ENCODE measurements at regions not wholly inside any gene's neighbourhood (a gene's known extent, or its start where the extent isn't known, plus 50 kb on each side); places are given as distances from the start of the nearest gene placed in this dataset.

DNA sequence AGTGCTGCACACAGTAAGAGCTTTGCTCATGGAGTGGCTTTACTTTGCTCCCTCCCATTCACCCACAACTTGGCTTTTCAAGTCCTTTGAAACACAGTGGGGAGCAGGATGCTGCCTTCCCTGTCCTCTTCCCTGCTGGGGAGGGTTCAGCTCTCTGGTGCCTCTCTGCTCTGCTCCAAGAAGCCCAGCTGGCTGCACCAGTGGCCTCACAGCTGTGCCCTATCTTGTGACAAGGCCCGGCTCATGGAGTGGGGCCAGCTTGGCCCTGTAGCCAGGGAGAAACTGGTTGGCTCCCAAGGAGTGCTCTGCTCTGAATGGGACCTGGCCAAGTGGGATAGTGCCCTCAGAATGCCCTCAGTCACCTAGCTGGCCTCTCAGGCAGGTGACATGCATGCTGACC lies 212.3 kb upstream of the ZMIZ1 start:
- 80% methylated on average over 1 of the region's 1 CpG for WGBS

GRCh38 chr10:78857193-78857592 lies 211.6 kb upstream of the ZMIZ1 start:
- Histone ChIP-seq H3K36me3 (no peaks in the 10 kb centered on the region), H3K4me1 (peaks cover 10% of the 10 kb centered on the region), H3K27me3 (no peaks in the 10 kb centered on the region), H3K27ac (no peak overlapping the region), H3K9me3 (no peaks in the 10 kb centered on the region), H3K4me3 (no peak overlapping the region)
- 86% methylated on average over 3 of the region's 3 CpGs for WGBS
- no peak for TF ChIP-seq POLR2AphosphoS5 (IDR thresholded peaks at IDR 0.05)
- TF ChIP-seq, protein P1, sequence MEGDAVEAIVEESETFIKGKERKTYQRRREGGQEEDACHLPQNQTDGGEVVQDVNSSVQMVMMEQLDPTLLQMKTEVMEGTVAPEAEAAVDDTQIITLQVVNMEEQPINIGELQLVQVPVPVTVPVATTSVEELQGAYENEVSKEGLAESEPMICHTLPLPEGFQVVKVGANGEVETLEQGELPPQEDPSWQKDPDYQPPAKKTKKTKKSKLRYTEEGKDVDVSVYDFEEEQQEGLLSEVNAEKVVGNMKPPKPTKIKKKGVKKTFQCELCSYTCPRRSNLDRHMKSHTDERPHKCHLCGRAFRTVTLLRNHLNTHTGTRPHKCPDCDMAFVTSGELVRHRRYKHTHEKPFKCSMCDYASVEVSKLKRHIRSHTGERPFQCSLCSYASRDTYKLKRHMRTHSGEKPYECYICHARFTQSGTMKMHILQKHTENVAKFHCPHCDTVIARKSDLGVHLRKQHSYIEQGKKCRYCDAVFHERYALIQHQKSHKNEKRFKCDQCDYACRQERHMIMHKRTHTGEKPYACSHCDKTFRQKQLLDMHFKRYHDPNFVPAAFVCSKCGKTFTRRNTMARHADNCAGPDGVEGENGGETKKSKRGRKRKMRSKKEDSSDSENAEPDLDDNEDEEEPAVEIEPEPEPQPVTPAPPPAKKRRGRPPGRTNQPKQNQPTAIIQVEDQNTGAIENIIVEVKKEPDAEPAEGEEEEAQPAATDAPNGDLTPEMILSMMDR (IDR thresholded peaks at IDR 0.05): no peak
- TF ChIP-seq EP300 (IDR thresholded peaks at IDR 0.05): no peak
- TF ChIP-seq POLR2A (IDR thresholded peaks at IDR 0.05): no peak
- no peak for DNase-seq (ENCODE audit: low spot score in 2 of 2)

More for the DNA sequence above, 212.3 kb upstream of the ZMIZ1 start:
- Histone ChIP-seq H3K4me3 (no peak overlapping the region), H3K36me3 (no peaks in the 10 kb centered on the region), H3K27me3 (no peaks in the 10 kb centered on the region), H3K9me3 (no peaks in the 10 kb centered on the region), H3K4me1 (peaks cover 12% of the 10 kb centered on the region), H3K27ac (no peak overlapping the region)
- TF ChIP-seq, protein P1 (IDR thresholded peaks at IDR 0.05): no peak
- TF ChIP-seq POLR2AphosphoS5 (IDR thresholded peaks at IDR 0.05): no peak
- no peak for TF ChIP-seq POLR2A (IDR thresholded peaks at IDR 0.05)
- TF ChIP-seq EP300 (IDR thresholded peaks at IDR 0.05): no peak
- DNase-seq (ENCODE audit: low spot score in 2 of 2): no peak

- no peak for TF ChIP-seq EP300 (IDR thresholded peaks at IDR 0.05)
- TF ChIP-seq, protein P1 (IDR thresholded peaks at IDR 0.05): no peak
- TF ChIP-seq POLR2A (IDR thresholded peaks at IDR 0.05): no peak
- no peak for TF ChIP-seq POLR2AphosphoS5 (IDR thresholded peaks at IDR 0.05)
- Histone ChIP-seq H3K27me3 (no peaks in the 10 kb centered on the region), H3K36me3 (no peaks in the 10 kb centered on the region), H3K9me3 (no peaks in the 10 kb centered on the region), H3K27ac (no peak overlapping the region), H3K4me1 (no peaks in the 10 kb centered on the region), H3K4me3 (no peak overlapping the region)
- 72% methylated on average over 4 of the region's 5 CpGs for WGBS
- DNase-seq (ENCODE audit: low spot score in 2 of 2): no peak
Observed at GRCh38 chr10:78859266-78859665, 209.5 kb upstream of the ZMIZ1 start.

DNA sequence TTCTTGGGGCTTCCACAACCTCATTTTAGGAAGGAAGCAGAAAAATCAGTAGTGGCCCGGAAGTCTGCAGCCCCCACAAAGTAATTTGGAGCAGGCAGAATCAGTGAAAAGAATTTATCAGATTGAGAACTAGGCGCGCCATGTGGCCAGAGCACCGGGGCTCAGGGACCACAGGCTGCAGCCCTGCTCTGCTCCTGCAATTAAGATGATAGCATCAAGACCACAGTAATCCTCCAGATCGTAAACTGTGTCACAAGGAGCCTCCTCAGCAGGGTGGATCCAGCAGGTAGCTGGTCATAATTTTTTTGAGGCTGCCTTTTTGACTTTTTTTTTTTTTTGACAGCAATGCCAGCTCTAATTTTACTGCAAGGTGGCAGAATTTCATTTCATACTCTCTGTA lies 209.0 kb upstream of the ZMIZ1 start:
- no peaks in the 10 kb centered on the region for H3K36me3 ChIP-seq
- TF ChIP-seq, protein P1 (IDR thresholded peaks at IDR 0.05): no peak
- TF ChIP-seq POLR2AphosphoS5 (IDR thresholded peaks at IDR 0.05) (no peak), EP300 (IDR thresholded peaks at IDR 0.05) (no peak), POLR2A (IDR thresholded peaks at IDR 0.05) (no peak)
- WGBS: 73% methylated on average over 5 of the region's 5 CpGs

DNA sequence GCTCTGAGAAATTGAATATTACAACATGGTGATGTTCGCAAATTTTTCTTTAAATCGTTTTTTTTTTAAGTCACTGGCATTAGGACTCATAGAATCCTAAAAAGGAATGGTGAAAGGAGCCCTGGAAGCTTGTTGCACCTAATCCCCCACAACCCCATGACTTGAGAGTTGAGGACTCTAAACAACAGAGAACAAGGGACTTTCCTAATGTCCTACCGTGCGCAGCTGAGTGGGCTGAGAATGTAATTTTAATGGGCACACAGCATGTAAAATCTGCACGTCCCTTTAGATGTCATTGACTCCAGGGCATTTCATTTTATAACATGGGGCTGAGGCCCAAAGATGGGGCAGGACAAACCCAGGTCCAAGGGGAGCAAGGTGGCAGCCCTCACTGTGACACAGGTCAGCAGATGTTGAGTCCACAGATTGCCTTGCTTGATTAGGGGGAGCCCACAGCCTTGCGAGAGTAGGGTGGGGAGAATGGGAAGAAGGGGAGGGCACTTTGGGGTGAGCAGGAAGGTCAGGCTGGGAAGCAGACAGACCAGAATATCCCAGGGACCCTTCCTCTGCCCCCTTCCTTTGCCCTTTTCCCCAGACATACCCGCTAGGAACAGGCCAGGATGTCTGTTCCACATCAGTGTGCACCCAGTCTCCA lies 208.4 kb upstream of the ZMIZ1 start:
- no peak for DNase-seq (ENCODE audit: low spot score in 2 of 2)
- H3K27ac ChIP-seq: no peak overlapping the region
- no peaks in the 10 kb centered on the region for H3K9me3 ChIP-seq
- H3K36me3 ChIP-seq: no peaks in the 10 kb centered on the region
- 89% methylated on average over 7 of the region's 7 CpGs for WGBS
- H3K27me3 ChIP-seq: no peaks in the 10 kb centered on the region
- peaks cover 3% of the 10 kb centered on the region for H3K4me1 ChIP-seq
- H3K4me3 ChIP-seq: no peak overlapping the region
- TF ChIP-seq, protein P1 (IDR thresholded peaks at IDR 0.05): no peak
- TF ChIP-seq POLR2AphosphoS5 (IDR thresholded peaks at IDR 0.05) (no peak), EP300 (IDR thresholded peaks at IDR 0.05) (no peak), POLR2A (IDR thresholded peaks at IDR 0.05) (no peak)

More for the DNA sequence above, 209.0 kb upstream of the ZMIZ1 start:
- no peaks in the 10 kb centered on the region for H3K4me1 ChIP-seq
- H3K4me3 ChIP-seq: no peak overlapping the region
- H3K27me3 ChIP-seq: no peaks in the 10 kb centered on the region
- no peak for DNase-seq (ENCODE audit: low spot score in 2 of 2)
- no peaks in the 10 kb centered on the region for H3K9me3 ChIP-seq
- no peak overlapping the region for H3K27ac ChIP-seq

All from suprapubic skin (tissue), 4 donors.